GM23338 (cell line): ENCODE measurements at regions not wholly inside any gene's neighbourhood (a gene's known extent, or its start where the extent isn't known, plus 50 kb on each side); places are given as distances from the start of the nearest gene placed in this dataset.

Experiments
- ATAC-seq: fragments of 200-7000 bp; cut with Tn5 transposase; 3 replicates; pipeline ENCODE4 v1.9.1; 2020
- DNase-seq: peaks from one replicate; pipeline ENCODE4 v3.0.0-alpha.2; 2015; ENCODE audit warnings: low spot score
- H2AFZ ChIP-seq: fragments of 200-600 bp; sonication (generic); 2 replicates; pipeline ENCODE4 v1.8.0; 2016; ENCODE audit warnings: antibody characterized with exemption, mild to moderate bottlenecking, moderate library complexity
- H3F3A ChIP-seq: fragments of 200-600 bp; sonication (generic); replicated peaks from 2 replicates; pipeline ENCODE4 v1.8.0; 2017; ENCODE audit warnings: antibody characterized with exemption, mixed run types, low read depth
- H3K27ac ChIP-seq: fragments of 200-600 bp; sonication (generic); 2 replicates; pipeline ENCODE4 v1.6.1; 2016; ENCODE audit warnings: low read depth
- H3K27me3 ChIP-seq: fragments of 200-600 bp; sonication (generic); 2 replicates; pipeline ENCODE4 v1.8.0; 2016; ENCODE audit warnings: mild to moderate bottlenecking, mixed run types, moderate library complexity; ENCODE audit not compliant: insufficient read depth
- H3K36me3 ChIP-seq: fragments of 200-600 bp; sonication (generic); 2 replicates; pipeline ENCODE4 v1.8.0; 2016; ENCODE audit warnings: mild to moderate bottlenecking; ENCODE audit not compliant: insufficient read depth
- H3K4me1 ChIP-seq: fragments of 200-600 bp; sonication (generic); 2 replicates; pipeline ENCODE4 v1.8.0; 2016; ENCODE audit warnings: mild to moderate bottlenecking, moderate library complexity; ENCODE audit not compliant: insufficient read depth
- H3K4me2 ChIP-seq: fragments of 200-600 bp; sonication (generic); 2 replicates; pipeline ENCODE4 v1.7.1; 2017; ENCODE audit warnings: mixed run types
- H3K4me3 ChIP-seq: fragments of 200-600 bp; sonication (generic); 2 replicates; pipeline ENCODE4 v1.6.1; 2016; ENCODE audit warnings: mixed run types
- H3K79me2 ChIP-seq: fragments of 200-600 bp; sonication (generic); replicated peaks from 2 replicates; pipeline ENCODE4 v1.8.0; 2017; ENCODE audit warnings: mild to moderate bottlenecking; ENCODE audit not compliant: insufficient read depth
- H3K9me2 ChIP-seq: fragments of 200-600 bp; sonication (generic); 2 replicates; pipeline ENCODE4 v1.8.0; 2017; ENCODE audit not compliant: insufficient read depth
- H4K20me1 ChIP-seq: fragments of 200-600 bp; sonication (generic); replicated peaks from 2 replicates; pipeline ENCODE4 v1.8.0; 2017; ENCODE audit warnings: mild to moderate bottlenecking; ENCODE audit not compliant: insufficient read depth
- H3K27ac Mint-ChIP-seq: 2 replicates; pipeline ENCODE4 v1.8.0; 2020; ENCODE audit warnings: inconsistent platforms, mild to moderate bottlenecking, moderate library complexity, mixed read lengths
- H3K27me3 Mint-ChIP-seq: 3 replicates; pipeline ENCODE4 v1.8.0; 2022; ENCODE audit warnings: low read depth, mild to moderate bottlenecking, moderate library complexity, mixed read lengths, inconsistent platforms; ENCODE audit not compliant: insufficient read depth, poor library complexity
- H3K36me3 Mint-ChIP-seq: 3 replicates; pipeline ENCODE4 v1.8.0; 2021; ENCODE audit warnings: low read depth, mild to moderate bottlenecking, inconsistent platforms, moderate library complexity, mixed read lengths
- H3K4me1 Mint-ChIP-seq: 3 replicates; pipeline ENCODE4 v1.8.0; 2020; ENCODE audit warnings: mild to moderate bottlenecking, inconsistent platforms, mixed read lengths
- H3K4me3 Mint-ChIP-seq: 3 replicates; pipeline ENCODE4 v1.8.0; 2021; ENCODE audit warnings: moderate library complexity, mild to moderate bottlenecking, inconsistent platforms, mixed read lengths
- H3K9me3 Mint-ChIP-seq: 3 replicates; pipeline ENCODE4 v1.8.0; 2020; ENCODE audit warnings: moderate library complexity, mild to moderate bottlenecking, inconsistent platforms, mixed read lengths
- CREB1 ChIP-seq: fragments of 250-450 bp; sonication (Bioruptor Pico); IDR thresholded peaks from 2 replicates; pipeline ENCODE4 v1.5.0; 2020; ENCODE audit warnings: low read depth, mild to moderate bottlenecking, moderate library complexity
- CTCF ChIP-seq, 2 experiments: fragments of 200-600 bp in 1 of 2; sonication (generic) in 1 of 2; conservative IDR thresholded peaks; 2 replicates each; pipeline versions ENCODE4 v1.5.1 to v1.6.1; 2016 to 2017; ENCODE audit warnings: antibody characterized with exemption in 2 of 2, low read depth in 2 of 2, mild to moderate bottlenecking in 2 of 2, moderate library complexity in 1 of 2
- EZH2 ChIP-seq: fragments of 200-600 bp; sonication (generic); IDR thresholded peaks from one replicate; pipeline ENCODE4 v1.8.0; 2017; ENCODE audit warnings: antibody characterized with exemption, mild to moderate bottlenecking, low read depth; ENCODE audit not compliant: unreplicated experiment
- EZH2phosphoT487 ChIP-seq: fragments of 200-600 bp; sonication (generic); IDR thresholded peaks from one replicate; pipeline ENCODE4 v1.8.1; 2018; ENCODE audit warnings: antibody characterized with exemption; ENCODE audit not compliant: unreplicated experiment
- JUNB ChIP-seq: IDR thresholded peaks from one replicate; pipeline ENCODE4 v1.6.1; 2016; ENCODE audit warnings: antibody characterized with exemption; ENCODE audit not compliant: unreplicated experiment
- NANOG ChIP-seq: IDR thresholded peaks from 2 replicates; pipeline ENCODE4 v1.6.1; 2016; ENCODE audit warnings: antibody characterized with exemption, borderline replicate concordance
- POLR2AphosphoS5 ChIP-seq: IDR thresholded peaks from 2 replicates; pipeline ENCODE4 v1.6.1; 2016; ENCODE audit warnings: antibody characterized with exemption, low read depth
- REST ChIP-seq: IDR thresholded peaks from one replicate; pipeline ENCODE4 v1.6.1; 2018; ENCODE audit warnings: antibody characterized with exemption; ENCODE audit not compliant: unreplicated experiment
- STAT1 ChIP-seq: IDR thresholded peaks from one replicate; pipeline ENCODE4 v1.6.1; 2016; ENCODE audit warnings: antibody characterized with exemption; ENCODE audit not compliant: unreplicated experiment
- ZNF114 ChIP-seq: fragments of 250-450 bp; sonication (Bioruptor Pico); IDR thresholded peaks from 2 replicates; pipeline ENCODE4 v1.5.0; 2020; ENCODE audit warnings: mild to moderate bottlenecking, moderate library complexity
- ZNF331 ChIP-seq: fragments of 250-450 bp; sonication (Bioruptor Pico); IDR thresholded peaks from 2 replicates; pipeline ENCODE4 v1.5.0; 2020; ENCODE audit warnings: low read depth, mild to moderate bottlenecking, moderate library complexity
- ZNF462 ChIP-seq: fragments of 250-450 bp; sonication (Bioruptor Pico); IDR thresholded peaks from 2 replicates; pipeline ENCODE4 v1.5.0; 2020; ENCODE audit warnings: mild to moderate bottlenecking, moderate library complexity

- TF ChIP-seq POLR2AphosphoS5, result no peak
- no peak for TF ChIP-seq NANOG
- TF ChIP-seq CTCF (conservative IDR thresholded peaks at IDR 0.05; ENCODE audit: low read depth in 2 of 2), result no peak
- no peak for TF ChIP-seq ZNF462
- TF ChIP-seq EZH2phosphoT487, result no peak
- no peak for TF ChIP-seq ZNF331 (CRISPR knock-in tag)
- no peak for TF ChIP-seq JUNB
- TF ChIP-seq STAT1, result no peak
- TF ChIP-seq CREB1, result no peak
- no peak for TF ChIP-seq ZNF114 (CRISPR knock-in tag)
- TF ChIP-seq EZH2, result no peak
- TF ChIP-seq REST, result no peak
- peaks cover 5% of the 10 kb centered on the region for H3K27me3 Mint-ChIP-seq
- H3K36me3 ChIP-seq, result no peaks in the 10 kb centered on the region
- ATAC-seq, result no peak
- no peaks in the 10 kb centered on the region for H3K4me1 Mint-ChIP-seq
- no peaks in the 10 kb centered on the region for H3K27me3 ChIP-seq
- DNase-seq, result no peak
- no peaks in the 10 kb centered on the region for H3K36me3 Mint-ChIP-seq
- no peaks in the 10 kb centered on the region for H3K9me3 Mint-ChIP-seq
- H3K79me2 ChIP-seq, result no peaks in the 10 kb centered on the region
- H3K4me3 ChIP-seq, result no peak overlapping the region
- no peaks in the 10 kb centered on the region for H4K20me1 ChIP-seq
- no peaks in the 10 kb centered on the region for H3K9me2 ChIP-seq
- no peak overlapping the region for H3K27ac Mint-ChIP-seq
- H3F3A ChIP-seq, result no peaks in the 10 kb centered on the region
- no peaks in the 10 kb centered on the region for H3K4me1 ChIP-seq
- no peak overlapping the region for H2AFZ ChIP-seq
- H3K4me2 ChIP-seq, result no peak overlapping the region
- no peak overlapping the region for H3K27ac ChIP-seq
- no peak overlapping the region for H3K4me3 Mint-ChIP-seq
These were observed 123.4 kb upstream of the CDH20 start for GRCh38 chr18:61209801-61210200.
